ENCODE measurements at regions not wholly inside any gene's neighbourhood (a gene's known extent, or its start where the extent isn't known, plus 50 kb on each side); places are given as distances from the start of the nearest gene placed in this dataset.

DNA sequence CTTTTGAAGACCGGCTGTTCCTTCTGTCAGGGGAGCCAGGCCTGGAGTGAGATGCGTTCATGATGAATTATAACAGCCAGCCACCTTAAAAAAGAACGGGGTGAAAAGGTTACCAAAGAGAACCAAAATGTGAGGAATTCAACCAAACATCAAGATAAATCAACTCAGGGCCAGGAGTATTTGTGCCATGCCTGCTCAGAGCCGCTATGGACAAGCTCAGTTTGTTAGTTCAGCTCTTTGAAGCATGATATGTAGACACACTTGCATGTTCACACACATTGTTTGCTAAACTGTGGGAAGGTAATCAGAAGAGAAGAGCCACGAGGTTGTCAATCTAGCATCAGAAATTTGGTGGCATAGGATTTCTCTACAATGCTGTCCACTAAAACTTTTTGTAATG lies 367.4 kb upstream of the TBX3 start:
- no peak for DNase-seq

DNA sequence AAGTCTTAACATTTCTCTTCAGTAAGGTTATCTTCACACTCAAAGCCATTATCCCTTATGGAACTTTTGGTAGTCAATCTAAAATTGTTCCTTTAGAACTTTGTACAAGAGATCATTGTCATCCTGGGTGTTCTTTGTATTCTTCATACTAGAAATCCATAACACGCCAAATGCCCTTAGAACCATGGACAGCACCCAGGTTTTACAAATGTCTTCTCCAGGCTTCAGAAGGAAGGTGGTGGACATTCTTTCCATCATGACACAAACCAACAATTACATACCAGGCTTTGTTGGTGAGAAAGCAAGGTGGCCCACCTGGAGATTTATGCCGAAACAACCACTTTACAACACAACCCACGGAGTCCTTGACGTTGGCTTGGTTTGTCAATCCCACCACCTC lies 365.6 kb upstream of the TBX3 start:
- DNase-seq: no peak

DNA sequence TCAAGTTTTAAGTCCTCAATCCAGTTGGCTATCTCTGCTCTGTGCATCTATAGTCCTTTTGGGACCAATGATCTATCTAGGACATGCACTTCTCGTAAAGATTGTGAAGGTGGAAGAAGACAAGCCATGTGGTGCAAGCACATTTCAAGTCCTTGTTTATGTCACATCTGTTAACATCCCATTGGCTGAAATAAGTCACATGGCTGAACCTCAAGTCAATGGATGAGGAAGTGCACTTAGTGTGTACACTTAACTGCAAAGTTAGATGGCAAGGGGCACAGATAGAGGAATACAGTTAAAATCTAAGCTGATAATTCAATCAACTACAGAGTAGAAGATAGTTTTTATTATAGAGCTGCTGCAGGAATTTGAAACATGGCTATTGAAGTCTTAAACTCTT lies 362.8 kb upstream of the TBX3 start:
- no peak for DNase-seq

DNA sequence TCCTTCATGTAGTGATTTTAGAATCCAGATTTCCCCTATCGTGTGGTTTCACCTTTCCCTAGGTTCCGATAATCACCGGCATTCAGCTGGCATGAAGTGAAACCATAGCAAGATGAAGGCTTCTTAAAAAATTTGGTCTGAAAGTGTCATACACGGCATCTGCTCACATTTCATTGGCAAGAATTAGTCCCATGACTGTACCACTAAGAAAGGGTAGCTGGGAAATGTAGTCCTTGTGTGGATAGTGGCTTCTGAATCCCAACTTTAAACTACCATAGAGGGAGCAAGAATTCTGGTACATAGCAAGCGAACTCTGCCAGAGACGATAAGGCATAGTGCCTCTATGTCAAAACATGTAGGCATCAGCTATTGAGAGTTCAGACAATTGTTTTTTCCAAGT lies 360.1 kb upstream of the TBX3 start:
- DNase-seq: no peak

DNA sequence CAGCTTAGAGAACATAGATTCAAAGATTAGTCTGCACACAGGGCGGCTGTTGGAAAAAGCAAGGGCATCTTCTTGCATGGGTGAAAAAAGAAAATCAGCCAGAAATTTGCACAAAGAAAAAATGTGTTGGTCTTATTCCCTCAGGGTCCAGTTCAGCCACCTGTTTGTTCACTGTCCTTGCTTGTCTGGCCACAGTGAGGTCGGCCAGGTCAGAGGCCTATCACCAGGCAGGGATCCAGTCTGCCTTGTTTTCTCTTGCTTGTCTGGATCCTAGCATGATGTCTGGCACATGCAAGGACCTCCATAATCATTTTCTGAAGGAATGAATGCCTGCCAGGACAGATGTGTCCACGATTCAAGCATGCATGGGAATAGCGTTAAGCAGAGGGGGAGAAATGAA lies 359.1 kb upstream of the TBX3 start:
- no peak for DNase-seq

DNA sequence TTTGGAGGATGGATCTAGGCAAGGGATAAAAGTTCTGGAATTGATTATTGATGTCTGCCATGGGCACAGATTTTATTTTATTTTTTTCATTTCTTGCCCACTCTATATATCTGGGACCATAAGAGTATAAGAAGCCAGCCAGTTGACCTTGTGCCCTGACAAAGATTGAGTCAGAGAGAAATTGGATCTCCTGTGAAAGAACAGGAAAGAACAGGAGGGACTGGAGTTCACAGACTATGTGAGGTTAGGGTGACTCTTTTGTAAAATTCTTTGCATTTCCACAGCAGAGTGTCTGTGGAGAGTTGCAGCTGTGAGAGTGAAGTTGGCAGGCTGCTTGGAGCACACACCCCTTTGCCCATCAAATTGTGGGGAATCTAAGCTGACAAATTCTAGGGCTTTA lies 358.4 kb upstream of the TBX3 start:
- no peak for DNase-seq

DNA sequence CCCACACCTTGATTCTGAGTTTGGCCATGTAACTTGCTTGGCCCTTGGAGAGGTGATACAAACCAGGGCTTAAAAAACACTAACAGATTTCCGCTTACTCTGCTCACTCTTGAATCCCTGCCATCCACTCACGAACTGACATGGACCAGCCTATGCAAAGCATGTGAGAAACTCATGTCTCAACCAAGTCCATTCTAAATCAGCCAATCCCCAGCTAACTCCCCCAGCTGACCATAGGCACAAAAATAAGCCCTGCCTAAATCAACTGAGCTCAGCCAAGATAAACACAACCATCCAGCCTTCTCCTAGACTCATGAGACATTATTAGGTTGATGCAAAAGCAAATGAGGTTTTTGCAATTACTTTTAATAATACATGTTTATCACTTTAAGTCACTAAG lies 353.9 kb upstream of the TBX3 start:
- DNase-seq: no peak

DNA sequence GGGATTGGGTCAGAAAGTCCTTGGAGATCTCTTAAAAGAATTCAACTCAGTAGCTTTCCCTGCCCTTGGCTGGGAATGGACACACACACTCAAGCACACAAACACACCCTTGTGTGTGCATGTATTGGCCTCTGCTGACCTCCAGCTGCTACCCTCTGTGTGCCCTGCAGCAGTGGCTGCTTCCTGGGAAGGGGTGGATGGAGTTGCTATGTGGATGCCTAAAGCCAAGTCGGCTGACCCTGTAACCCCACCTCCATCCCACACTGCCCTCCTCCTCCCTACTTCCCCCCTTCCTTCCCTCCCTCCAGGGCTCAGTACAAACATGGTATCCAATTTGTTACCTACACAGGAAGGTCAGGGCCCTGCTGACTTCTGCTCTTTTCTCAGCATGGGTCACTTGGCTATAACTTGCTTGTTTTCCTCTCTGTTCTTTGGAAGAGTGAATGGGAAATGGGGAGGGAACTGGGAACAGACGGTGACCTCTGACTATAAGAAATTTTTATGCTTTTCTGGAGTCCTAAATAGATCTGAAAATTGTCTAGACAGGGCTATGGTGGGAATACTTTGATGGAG lies 351.6 kb upstream of the TBX3 start:
- no peak for DNase-seq

DNA sequence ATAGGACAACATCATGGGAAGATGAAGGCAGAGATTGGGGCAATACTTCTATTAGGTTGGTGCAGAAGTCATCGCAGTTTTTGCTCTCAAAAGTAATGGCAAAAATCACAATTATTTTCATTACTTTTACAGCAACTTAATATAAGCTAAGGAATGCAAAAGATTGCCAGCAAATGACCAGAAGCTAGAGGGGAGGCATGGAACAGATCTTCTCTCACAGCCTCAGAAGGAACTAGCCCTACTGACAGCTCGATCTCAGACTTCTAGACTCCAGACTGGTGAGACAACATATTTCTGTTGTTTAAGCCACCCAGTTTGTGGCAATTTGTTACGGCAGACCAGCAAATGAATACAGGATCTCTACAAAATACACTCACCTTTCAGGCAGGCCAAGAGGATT lies 348.5 kb upstream of the TBX3 start:
- no peak for DNase-seq

DNA sequence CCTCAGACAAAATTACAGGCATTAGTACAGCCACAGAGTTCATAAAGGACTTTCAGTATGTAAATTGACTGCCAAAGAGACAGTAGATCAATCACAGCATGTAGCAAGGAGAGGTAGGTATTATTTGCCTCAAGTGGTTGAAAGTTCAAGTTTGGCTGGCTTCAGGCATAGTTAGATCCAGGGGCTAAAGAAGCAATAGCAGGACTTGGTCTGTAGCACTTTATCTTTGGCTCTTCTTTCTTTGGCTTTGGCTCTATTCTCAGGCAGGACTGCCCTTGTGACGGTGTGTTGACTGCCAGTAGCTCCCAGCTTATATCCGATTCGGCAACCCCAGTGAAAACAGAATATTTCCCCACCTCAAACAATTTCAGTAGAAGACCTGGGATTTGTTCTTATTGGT lies 346.0 kb upstream of the TBX3 start:
- no peak for DNase-seq

DNA sequence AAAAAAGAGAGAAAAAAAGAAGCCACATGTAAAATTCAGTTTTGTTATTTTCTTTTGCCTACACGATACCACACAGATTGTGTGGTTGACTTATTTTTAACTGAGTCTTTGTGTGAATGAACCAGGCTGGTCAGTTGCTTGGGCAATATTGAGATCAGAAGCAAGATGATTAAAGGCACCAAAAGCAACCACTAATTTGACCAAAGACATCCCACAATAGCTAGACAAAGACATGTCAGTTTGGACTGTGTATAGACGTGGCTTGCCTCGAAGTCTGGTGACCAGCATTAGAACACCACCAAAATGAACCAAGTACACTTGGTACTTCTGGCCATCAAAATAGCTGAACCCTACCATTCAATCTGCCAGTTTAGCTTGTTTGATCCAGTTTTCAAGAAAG lies 340.6 kb upstream of the TBX3 start:
- no peak for DNase-seq

DNA sequence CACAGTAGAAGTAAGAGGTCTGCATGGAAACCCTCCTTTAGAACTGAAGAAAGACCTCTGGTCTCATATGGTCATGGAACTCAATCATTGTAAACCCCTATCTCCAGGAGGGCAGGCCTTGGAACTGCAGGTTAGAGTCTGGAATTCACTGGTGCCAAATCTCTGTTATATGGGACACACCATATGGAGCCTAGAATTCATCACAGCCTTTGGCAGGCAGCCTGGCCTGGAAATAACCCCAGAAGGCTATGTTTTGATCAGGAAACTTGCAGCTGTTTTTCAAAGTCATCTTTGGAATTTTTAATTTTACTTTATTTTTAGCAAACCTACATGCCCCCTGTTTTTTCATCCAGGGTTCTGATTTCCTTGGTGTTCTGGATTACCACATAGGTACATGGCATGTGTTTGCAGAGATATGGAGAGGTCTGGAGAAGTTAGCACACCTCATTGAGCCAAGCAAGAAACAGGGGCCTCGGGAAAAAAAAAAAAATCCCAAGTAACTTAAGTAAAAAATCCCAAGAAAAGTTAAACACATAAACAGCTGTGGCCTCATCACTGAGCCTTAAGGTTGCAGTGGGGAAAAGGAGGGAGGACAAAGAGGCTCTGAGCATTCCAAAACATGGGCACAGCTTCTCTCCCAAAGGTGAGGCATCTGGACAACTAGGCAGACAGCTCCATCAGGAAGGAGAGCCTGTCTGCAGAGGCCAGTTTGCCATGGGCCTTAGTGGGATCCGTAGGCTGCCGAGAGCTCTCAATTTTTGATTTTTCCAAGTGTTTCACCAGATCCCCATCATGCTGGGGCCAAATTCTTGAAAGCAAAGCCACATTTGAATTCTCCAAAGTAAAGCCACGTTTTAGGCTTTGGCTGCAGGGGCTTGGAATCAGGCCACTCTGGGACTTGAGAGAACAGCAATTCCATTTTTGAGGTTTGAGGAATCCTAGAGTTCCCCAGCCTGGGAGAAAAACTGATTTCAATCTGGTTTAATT lies 339.6 kb upstream of the TBX3 start:
- DNase-seq: no peak

DNA sequence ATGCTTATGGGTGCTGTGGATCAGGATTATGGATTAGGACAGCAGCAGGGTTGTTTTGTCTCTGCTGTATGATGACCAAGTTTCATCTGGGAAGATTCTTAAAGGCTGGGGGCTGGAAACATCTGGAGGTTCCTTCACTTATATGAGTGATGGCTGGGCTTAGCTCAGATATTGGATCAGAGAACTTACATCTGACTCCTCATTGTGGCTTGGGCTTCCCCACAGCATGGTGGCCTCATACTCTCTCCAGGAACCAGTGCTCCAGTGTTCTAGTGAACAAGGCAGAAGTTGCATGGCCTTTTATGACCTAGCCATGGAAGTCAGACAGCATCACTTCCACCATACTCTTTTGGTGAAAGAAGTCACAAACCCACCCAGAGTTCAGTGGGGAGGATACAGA lies 336.1 kb upstream of the TBX3 start:
- DNase-seq: no peak

DNA sequence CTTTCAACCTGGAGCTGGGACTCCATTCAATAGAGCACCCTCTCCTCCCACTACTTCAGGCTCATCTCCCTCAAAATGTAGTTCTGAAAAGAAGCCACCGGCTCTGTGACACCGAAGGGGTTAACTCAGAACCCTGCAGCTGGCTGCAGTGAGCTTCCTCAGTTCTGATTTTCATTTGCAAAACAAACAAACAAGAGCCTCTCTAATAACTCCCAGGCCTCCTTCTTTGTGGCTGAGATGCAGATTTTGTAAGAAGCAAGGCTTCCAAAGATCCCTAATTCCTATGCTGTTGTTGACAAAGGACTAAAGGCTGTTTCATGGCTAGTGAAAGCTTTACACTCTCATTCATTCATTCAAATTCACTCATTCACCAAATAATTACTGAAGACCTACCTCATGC lies 333.4 kb upstream of the TBX3 start:
- DNase-seq: no peak

DNA sequence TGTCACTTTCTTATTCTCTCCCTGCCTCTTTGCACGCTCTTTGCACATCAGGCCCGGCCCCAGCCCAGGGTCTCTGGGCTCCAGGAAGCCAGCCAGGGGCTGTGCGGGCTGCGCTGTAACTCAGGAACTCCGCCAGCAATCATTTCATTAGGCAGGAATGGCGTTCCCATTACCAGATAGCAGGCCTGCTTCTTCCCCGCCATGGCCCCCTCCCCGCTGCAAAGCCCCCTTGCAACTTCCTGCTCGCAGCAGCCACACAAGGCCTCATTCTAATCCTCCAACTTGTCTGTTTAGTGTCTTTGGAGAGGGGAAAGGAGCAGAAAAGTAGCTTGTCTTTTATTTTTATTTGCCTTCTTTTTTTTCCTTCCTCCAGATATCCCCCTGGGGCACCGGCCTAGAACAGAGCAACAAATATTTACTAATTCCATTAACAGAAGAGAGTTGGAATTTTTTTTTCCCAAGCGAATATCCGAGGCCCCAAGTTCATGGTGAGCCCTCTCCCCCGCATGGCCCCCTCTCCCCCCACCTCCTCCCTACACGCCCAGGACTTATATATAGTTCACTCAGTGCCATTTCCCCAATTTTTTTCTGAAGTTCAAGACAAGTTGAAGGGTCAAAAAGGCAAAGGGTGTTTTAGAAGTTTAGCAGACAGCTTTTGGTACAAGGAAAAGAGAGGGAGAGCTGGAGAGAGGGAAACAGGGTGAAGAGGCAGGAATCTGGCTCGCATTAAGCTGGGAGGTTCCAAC lies 329.4 kb upstream of the TBX3 start:
- DNase-seq: no peak

DNA sequence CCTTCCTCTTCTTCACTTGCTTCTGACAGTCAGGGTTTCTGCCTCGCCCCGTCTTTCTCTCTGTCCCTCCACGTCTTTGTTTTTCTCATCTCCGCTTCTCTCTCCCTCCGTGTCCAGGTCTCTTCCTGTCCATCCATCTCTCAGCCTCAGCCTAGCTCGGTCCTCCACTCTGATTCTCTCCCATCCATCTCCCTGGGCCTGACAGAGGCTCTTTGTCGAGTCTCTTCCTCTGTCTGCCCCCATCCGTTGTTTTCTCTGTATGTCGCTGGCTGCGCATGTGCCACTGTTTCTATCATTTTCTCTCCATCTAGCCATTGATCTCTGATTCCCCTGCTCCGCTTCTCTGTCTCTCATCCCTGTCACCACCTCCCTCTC lies 328.9 kb upstream of the TBX3 start:
- DNase-seq: no peak

DNA sequence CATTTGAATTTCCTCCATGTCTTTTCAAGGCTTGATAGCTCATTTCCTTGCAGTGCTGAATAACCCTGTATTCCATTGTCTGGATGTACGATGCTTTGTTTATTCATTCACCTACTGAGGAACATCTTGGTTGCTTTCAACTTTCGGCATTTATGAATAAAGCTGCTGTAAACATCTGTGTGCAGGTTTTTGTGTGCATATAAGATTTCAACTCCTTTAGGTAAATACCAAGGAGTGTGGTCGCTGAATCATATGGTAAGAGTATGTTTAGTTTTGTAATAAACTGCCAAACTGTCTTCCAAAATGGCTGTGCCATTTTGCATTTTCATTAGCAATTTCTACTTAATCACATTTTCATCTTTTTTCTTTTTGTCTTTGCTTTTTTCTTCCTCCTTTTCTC lies 327.7 kb upstream of the TBX3 start:
- no peak for DNase-seq

DNA sequence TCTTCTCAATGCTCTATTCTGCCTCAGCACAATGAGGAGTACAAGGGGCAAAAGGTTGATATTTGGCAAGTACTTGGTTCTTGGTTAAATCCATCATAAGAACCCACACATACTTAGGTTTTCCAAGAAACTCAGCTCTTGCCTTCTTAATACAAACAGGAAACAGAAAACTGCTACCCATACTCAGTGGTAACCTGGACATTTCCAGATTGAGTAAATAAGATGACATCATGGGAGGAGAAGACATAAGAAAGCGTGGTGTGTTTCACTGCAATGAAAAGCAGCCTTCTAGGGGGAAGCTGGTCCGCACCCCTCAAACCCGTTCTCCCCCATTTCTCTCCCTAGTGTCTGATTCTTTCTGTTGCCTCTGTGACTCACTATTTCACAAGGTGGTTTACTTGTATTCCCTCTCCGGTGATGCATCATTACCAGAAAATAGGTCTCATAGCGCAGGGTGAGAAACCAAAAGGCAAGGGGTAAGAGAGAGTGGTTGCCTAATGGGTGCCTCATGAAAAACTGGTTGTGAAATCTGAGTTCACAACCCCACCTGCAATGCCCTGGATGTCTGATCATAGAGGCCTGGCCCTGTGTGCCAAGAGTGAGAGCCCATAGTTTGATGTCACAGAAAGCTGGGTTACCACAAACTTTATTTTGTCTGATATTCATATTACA lies 326.5 kb upstream of the TBX3 start:
- DNase-seq: no peak

DNA sequence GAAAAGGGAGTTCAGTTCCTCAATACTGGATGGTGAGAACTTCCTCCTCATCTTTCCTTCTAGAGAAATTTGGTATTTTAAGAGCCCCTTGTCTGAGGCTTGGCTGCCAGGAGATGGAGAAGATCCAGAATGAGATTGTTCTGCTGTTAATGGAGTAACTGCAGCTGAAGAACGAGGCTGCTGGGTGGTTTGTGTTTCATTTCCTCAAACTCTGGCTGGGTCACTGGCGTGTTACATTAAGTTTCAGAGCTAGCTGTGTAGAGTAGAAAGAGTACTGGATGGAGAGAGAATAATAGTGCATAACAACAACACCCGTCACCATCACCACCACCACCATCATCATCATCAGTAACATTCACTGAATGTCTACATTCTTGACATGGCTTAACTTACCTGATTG lies 325.0 kb upstream of the TBX3 start:
- DNase-seq: no peak

DNA sequence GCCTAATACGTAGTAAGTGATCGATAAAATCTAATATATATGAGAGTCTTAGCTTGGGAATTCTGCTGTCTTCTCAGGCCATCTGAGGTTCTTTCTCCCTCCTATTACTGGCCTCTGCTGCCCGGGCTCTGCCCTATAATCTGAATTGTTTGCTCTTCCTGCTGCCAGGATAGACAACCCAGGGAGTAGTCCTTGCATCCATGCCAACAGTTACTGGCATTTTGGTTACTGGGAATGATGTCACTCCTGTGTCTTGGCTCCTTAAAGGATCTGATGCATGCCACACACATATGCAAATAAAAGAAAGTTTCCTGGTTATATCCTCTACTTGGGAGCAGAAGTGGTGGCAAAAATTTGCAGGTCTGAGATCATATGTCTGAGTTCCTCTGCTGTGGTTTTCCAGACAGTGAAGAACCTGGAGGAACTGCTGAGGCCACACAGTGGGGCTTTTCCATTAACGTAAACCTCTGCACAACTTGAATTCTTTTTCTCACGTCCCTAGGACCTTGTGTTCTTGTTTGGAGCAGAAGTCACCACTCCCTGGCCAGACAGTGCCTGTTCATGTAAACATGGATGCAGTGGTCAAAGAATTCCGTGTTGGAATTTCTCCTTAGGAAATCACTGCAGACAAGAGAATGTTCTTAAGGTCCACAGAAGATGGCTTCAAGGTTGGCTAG lies 320.6 kb upstream of the TBX3 start:
- no peak for DNase-seq

DNA sequence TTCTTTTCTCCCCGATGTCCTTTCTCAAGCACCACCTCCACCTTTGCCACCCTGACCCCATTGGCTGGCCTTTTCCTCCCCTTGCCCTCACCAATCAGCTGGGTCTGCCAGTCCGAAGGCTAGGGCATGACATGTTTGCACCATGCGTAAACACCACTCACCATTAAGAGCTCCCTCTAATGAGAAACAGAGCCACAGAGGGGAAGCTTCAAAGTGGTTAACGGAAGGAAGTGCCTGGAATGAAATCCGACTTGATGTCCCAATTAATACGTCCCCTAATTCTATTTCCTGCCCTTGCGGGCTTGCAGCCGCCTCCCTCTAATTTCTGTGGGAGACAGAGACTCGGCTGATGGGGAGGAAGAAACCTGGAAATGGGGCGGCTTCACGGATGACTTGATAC lies 318.5 kb upstream of the TBX3 start:
- no peak for DNase-seq

DNA sequence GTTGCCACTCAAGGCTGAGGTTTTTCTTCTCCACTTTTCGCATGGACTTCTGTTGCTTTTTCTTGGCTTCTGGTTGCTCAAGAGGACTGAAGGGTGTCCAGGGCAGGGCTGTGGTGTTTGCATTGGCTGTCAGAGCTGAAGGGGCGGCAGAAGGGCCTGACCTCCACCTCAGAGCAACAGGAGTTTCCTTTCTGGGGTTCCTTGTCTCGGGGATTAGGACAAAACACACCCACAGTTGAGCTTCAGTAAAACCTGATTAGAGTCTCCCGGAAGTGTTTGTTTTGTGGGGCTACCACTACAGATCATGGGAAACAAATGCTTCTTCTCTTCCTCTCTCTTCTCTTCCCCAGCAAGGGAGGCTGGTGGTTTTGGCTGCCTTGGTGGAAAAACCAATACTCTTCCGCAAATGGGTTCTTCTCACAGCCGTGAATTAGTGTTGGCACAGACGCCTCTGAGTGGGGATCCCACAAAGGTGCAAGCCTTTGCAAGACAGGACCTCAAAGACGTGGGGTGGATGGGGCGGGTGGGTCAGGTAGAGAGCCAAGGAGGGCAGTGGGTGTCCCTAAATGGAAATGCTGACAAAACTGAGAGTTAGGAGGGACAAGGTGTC lies 317.7 kb upstream of the TBX3 start:
- DNase-seq: no peak

DNA sequence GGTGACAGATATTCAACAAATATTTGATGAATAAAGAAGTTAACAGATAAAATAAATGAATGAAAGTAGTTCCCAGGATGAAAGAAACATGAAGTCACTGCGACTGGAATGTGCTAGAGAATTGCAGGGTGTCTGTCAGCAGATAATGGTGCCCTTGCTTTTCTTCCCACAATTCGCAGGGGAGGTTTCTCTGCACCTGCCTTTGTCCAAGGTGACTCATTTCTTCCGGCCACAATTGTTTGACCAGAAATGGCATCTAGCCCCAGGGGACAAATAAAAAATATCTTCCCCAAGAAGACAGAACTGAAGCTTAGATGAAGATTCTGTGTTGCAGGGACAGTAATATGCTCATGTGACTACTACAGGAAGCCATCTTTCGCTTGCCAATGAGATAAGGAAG lies 316.1 kb upstream of the TBX3 start:
- no peak for DNase-seq
